GM10266 (cell line): ENCODE measurements at regions not wholly inside any gene's neighbourhood (a gene's known extent, or its start where the extent isn't known, plus 50 kb on each side); places are given as distances from the start of the nearest gene placed in this dataset.

Experiments
- DNase-seq: peaks from one replicate; pipeline ENCODE4 v3.0.0; 2012; ENCODE audit errors: extremely low spot score
- TF ChIP-seq, protein P1 (sequence below): IDR thresholded peaks from 2 replicates; pipeline ENCODE4 v1.5.1; 2012; ENCODE audit warnings: mild to moderate bottlenecking, low read depth; ENCODE audit not compliant: control insufficient read depth, insufficient read depth; ENCODE audit errors: missing control alignments

DNA sequence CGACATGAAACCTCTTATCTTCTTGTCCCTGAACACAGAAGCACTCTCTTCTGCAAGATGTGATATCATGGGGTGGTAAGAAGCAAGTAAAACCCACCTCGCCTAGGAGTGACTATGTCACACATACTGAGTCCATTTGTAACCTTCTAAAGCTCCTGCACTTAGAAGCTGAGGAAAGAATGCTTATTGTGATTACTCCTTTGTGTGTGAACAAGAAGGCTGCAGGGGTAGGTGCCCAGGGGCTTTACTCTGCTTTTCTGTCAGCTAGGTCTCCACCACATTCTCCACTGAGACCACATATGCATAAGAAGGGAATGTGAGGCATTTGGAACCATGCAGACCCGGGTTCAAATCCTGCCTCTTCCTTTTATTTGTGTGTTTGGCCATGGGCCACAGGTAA is 144.3 kb downstream of the DMRTA2 start:
- TF ChIP-seq, protein P1, sequence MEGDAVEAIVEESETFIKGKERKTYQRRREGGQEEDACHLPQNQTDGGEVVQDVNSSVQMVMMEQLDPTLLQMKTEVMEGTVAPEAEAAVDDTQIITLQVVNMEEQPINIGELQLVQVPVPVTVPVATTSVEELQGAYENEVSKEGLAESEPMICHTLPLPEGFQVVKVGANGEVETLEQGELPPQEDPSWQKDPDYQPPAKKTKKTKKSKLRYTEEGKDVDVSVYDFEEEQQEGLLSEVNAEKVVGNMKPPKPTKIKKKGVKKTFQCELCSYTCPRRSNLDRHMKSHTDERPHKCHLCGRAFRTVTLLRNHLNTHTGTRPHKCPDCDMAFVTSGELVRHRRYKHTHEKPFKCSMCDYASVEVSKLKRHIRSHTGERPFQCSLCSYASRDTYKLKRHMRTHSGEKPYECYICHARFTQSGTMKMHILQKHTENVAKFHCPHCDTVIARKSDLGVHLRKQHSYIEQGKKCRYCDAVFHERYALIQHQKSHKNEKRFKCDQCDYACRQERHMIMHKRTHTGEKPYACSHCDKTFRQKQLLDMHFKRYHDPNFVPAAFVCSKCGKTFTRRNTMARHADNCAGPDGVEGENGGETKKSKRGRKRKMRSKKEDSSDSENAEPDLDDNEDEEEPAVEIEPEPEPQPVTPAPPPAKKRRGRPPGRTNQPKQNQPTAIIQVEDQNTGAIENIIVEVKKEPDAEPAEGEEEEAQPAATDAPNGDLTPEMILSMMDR: no peak
- no peak for DNase-seq

GRCh38 chr1:50278410-50278809 is 144.8 kb downstream of the DMRTA2 start:
- TF ChIP-seq, protein P1: no peak
- DNase-seq: no peak

DNA sequence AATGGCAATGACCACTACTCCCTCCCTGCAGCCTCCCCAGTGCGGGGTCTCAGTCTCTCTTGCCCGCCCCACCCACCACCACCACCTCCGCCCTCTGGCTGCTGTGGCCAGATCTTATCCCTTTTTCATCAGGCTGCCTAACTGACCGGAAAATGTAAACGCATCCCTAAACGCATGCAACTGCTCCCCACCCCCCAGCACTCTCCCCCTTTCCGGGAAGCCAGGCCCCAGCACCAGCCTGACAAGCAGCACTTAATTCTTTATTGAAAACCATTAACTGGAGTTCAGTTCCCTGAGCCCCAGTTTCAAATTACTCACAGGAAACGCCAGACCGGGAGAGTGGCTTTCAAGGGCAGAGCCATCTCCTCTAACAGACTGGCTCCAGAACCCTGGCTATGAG is 147.7 kb downstream of the DMRTA2 start:
- TF ChIP-seq, protein P1: no peak
- DNase-seq: no peak

GRCh38 chr1:50272912-50273311 is 150.3 kb downstream of the DMRTA2 start:
- TF ChIP-seq, protein P1: no peak
- no peak for DNase-seq

- DNase-seq: peak; percentile 52
- TF ChIP-seq, protein P1: peak; percentile 75
Measured at GRCh38 chr1:50271968-50272578, 151.2 kb downstream of the DMRTA2 start.

- DNase-seq: no peak
- TF ChIP-seq, protein P1: no peak
Measured at GRCh38 chr1:50271337-50271736, 151.9 kb downstream of the DMRTA2 start.

GRCh38 chr1:50270926-50271325 is 152.3 kb downstream of the DMRTA2 start:
- DNase-seq: no peak
- TF ChIP-seq, protein P1: no peak
